ENCODE measurements at regions not wholly inside any gene's neighbourhood (a gene's known extent, or its start where the extent isn't known, plus 50 kb on each side); places are given as distances from the start of the nearest gene placed in this dataset.

DNA sequence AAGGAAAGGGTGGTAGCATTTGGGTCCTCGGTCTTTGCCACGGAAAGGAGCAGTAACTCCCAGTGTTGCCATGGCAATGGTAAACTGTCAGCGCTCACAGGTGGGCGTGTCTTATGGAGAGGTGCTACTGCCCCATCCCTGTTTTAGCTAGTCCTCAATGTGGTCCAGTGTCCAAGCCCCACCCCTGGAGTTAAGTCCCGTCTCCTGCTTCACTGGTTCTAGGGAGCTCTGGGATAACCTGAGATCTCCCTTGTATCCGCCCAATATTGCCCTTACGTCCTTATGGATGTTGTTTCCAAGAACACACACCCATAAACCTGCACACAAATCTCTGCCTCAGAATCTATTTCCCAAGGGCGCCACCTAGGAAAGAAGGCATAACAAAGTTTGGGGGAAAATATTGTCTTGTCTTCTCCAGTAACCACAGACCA, 64.2 kb downstream of the SPRING1 start:
- TF ChIP-seq POLR2A (IDR thresholded peaks at IDR 0.05) (no peak), EP300 (IDR thresholded peaks at IDR 0.05) (no peak)
- TF ChIP-seq, protein P1, sequence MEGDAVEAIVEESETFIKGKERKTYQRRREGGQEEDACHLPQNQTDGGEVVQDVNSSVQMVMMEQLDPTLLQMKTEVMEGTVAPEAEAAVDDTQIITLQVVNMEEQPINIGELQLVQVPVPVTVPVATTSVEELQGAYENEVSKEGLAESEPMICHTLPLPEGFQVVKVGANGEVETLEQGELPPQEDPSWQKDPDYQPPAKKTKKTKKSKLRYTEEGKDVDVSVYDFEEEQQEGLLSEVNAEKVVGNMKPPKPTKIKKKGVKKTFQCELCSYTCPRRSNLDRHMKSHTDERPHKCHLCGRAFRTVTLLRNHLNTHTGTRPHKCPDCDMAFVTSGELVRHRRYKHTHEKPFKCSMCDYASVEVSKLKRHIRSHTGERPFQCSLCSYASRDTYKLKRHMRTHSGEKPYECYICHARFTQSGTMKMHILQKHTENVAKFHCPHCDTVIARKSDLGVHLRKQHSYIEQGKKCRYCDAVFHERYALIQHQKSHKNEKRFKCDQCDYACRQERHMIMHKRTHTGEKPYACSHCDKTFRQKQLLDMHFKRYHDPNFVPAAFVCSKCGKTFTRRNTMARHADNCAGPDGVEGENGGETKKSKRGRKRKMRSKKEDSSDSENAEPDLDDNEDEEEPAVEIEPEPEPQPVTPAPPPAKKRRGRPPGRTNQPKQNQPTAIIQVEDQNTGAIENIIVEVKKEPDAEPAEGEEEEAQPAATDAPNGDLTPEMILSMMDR (IDR thresholded peaks at IDR 0.05), result no peak

Data from tibial nerve (tissue), 4 donors.